Fibroblast of mammary gland (primary cell): ENCODE measurements at regions not wholly inside any gene's neighbourhood (a gene's known extent, or its start where the extent isn't known, plus 50 kb on each side); places are given as distances from the start of the nearest gene placed in this dataset.

ENCODE experiments used
- DNase-seq: peaks from one replicate; pipeline ENCODE4 v3.0.0-alpha.2; 2010; ENCODE audit warnings: low read depth
- H3K4me3 ChIP-seq: 2 replicates; pipeline ENCODE4 v1.5.1; 2011; ENCODE audit warnings: low read depth, mild to moderate bottlenecking, low read length, moderate library complexity; ENCODE audit not compliant: control insufficient read depth
- TF ChIP-seq, protein P1 (sequence below): conservative IDR thresholded peaks from 2 replicates; pipeline ENCODE4 v1.5.1; 2011; ENCODE audit warnings: low read depth, low read length, inconsistent platforms; ENCODE audit not compliant: control insufficient read depth, insufficient read depth

DNA sequence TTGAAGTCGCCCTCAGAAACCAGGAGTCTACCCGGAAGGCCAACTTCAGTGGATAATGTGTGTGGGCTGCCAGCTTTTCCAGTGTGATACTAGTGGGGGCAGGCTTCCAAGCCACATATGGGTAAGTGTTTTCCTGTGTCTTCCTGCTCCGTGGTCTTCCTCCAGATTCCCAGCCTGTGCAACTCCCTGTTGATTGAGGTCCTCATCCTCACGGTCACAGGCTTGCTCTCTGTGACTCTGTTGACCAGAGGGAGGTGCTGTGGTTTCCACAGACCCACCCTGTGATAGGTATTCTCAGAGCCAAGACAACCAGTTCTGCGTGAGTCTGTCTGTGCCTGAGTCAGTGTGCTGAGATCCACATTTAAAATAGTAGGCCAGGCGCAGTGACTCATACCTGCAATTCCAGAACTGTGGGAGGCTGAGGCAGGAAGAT lies 388.0 kb upstream of the IRX2 start:
- DNase-seq, result no peak
- TF ChIP-seq, protein P1, sequence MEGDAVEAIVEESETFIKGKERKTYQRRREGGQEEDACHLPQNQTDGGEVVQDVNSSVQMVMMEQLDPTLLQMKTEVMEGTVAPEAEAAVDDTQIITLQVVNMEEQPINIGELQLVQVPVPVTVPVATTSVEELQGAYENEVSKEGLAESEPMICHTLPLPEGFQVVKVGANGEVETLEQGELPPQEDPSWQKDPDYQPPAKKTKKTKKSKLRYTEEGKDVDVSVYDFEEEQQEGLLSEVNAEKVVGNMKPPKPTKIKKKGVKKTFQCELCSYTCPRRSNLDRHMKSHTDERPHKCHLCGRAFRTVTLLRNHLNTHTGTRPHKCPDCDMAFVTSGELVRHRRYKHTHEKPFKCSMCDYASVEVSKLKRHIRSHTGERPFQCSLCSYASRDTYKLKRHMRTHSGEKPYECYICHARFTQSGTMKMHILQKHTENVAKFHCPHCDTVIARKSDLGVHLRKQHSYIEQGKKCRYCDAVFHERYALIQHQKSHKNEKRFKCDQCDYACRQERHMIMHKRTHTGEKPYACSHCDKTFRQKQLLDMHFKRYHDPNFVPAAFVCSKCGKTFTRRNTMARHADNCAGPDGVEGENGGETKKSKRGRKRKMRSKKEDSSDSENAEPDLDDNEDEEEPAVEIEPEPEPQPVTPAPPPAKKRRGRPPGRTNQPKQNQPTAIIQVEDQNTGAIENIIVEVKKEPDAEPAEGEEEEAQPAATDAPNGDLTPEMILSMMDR, result no peak
- no peak overlapping the region for H3K4me3 ChIP-seq

DNA sequence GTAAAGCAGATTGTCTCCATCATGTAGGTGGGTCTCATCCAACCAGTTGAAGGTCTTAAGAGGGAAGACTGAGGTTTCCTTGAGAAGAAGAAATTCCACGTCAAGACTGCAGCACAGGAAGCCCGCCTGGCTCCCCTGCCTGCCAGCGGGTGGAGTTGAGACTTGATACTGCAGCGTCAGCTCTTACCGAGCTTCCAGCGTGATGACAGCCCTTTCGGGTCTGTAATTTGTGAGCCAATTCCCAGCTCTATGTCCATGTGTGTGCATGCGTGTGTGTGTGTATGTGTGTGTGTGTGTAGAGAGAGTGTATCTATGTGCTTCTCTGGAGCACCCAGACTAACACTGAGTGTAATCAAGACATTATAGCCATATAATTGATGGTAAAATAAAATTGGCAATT lies 379.7 kb upstream of the IRX2 start:
- TF ChIP-seq, protein P1, result no peak
- no peak for DNase-seq
- no peak overlapping the region for H3K4me3 ChIP-seq

DNA sequence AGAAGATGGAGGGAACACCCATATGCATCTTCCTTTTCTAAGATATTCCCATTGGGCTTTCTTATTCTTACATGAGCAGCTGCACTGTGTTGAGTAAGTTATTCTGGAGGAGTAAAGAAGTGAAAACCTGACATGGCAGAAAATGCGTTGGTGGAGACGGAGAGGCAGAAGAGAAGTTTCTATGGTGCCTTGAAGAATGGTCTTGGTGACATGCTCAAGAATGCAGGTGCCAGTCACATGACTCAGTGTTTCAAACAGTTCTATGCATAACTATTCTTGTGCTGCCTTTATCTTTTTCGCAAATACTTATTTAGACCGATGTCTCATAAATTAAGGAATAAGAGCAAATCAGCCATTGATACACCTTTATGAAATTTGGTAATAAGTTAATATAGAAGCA lies 377.8 kb upstream of the IRX2 start:
- TF ChIP-seq, protein P1, result no peak
- H3K4me3 ChIP-seq, result no peak overlapping the region
- no peak for DNase-seq

DNA sequence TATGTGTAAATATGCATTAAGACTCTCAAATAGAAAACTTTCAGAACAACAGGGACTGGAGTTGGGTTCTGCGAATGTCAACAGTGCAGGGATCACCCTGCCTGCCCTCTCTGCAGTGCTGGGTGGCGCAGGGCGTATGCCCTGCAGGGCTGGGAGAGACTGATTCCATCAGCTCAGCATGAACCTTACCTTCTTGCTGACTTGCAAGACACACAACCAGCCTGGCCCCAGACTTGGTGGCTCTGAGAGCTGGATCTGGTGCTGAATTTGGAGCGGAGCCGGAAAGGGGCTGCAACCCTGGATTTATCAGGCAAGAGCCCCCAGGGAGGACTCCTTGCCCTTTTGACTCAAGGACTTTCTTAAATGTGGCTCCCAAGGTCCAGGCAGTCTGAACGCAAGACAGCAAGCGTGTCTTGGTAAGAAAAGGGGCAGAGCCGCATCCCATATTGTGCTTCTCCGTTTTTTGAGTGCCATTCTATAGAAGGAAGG lies 376.0 kb upstream of the IRX2 start:
- H3K4me3 ChIP-seq, result no peak overlapping the region
- DNase-seq, result no peak
- TF ChIP-seq, protein P1, result no peak

DNA sequence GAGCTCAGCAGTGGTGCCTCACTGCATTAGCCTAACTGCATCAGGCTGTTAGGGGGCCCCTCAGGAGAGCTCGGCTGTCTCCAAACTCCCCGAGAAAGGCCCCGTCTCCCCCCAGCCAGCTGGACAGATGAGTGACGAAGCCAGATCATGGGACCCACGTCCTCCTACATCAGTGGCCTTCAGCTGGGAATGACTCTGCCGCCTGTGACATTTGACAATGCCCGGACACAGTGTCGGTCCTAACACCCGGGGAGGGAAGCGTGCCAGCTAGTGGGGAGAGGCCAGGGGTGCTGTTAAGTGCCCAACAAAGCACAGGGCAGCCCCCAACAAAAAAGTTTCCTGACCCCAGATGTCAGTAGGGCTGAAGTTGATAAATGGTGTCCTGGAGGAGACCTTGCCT lies 375.2 kb upstream of the IRX2 start:
- H3K4me3 ChIP-seq, result no peak overlapping the region
- TF ChIP-seq, protein P1, result no peak
- DNase-seq, result no peak

DNA sequence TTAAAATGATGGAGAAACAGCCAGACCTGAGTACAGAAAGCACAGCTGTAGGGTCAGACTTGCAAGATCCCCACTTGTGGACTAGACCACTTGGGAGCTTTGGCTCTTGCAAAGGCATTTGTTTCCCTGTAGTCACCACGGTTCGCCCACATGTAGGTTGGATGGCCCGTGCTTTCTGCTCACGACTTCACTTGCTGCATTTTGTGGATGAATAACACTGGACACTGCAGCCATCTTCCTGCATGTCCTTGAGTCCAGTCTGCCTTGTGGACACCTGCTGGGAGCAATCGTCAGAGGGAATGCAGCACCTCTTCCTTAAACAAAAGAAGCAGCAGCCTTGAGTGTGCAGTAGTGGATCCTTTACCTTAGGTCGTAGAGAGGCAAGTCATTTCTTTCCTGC lies 372.9 kb upstream of the IRX2 start:
- no peak overlapping the region for H3K4me3 ChIP-seq
- TF ChIP-seq, protein P1, result no peak
- DNase-seq, result no peak

DNA sequence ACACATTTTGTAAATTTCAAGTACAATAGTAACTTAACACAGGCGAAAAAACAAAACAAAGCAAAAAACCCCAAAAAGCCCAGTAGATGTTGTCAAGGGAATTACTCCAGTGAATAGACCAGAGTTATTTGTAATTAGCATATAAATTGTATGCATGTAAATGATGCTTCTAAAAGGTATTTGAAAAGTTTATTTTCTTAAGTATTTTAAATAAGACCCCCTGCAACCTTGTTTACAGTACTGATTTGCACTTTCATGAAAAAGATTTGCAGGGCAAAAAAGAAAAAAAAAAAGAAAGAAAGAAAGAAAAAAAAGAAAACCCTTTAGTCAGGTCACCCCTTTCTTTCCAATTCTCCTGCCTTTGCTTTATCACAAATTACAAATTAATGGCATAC lies 372.3 kb upstream of the IRX2 start:
- no peak overlapping the region for H3K4me3 ChIP-seq
- TF ChIP-seq, protein P1, result no peak
- no peak for DNase-seq
